ENCODE measurements at regions not wholly inside any gene's neighbourhood (a gene's known extent, or its start where the extent isn't known, plus 50 kb on each side); places are given as distances from the start of the nearest gene placed in this dataset.

DNA sequence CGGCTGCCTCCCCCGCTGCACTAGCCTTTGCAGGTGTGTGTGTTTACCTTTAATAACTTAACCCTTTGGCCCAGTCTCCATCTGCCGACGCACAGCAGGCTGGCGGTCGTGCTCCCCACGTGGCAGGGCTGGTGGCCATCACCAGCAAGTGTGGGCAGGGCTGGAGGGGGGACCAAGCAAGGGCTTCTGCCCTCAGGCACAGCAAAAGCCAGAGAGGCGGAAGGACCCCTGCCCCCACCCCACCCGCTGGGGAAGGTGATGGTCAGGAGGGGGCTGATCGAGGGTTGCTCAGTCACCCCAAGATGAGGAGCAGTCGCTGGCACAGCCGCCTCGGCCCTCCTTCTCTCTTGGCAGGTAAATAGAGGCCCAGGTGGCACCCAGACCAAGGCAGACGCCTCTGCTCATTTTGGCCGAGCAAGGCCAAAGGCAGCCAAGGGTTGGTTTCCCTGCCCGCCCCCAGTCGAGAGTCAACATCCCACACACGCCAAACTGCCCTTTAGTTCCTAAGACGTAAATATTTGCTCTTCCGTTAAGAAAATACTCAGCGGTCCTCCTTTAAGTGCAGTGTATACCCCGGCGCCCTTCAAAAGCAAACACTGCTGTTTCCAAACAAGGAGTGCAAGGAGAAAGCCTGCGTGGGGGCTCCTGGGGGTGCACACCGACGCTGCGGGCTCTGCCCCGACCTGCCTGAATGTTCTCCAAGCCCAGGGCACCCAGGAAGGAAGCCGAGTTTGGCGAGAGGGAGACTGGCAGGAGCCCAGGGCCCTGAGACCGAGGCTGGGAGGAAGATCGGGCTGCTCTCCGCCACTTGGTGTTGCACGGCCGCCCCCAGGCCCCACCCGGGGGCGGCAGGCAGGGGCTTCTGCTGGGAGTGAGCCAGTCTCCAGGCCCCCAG lies 82.7 kb downstream of the SIK1 start:
- DNase-seq (ENCODE audit: low read depth, low spot score): no peak
- H3K9me3 ChIP-seq (replicated peaks; ENCODE audit: control insufficient read depth, insufficient read depth, low read length): no peaks in the 10 kb centered on the region
- ChIA-PET CTCF (no interaction called here), POLR2A (no interaction called here)
- no peaks in the 10 kb centered on the region for H3K27me3 ChIP-seq (ENCODE audit: control insufficient read depth in 2 of 2, insufficient read depth in 2 of 2, low read length in 2 of 2)
- H3K4me2 ChIP-seq (ENCODE audit: insufficient read depth, low read length): no peak overlapping the region
- intact Hi-C loops (cut with micrococcal nuclease) (no loop called here), dilution Hi-C loops (cut with MboI; ENCODE audit: extremely low pct_ligation_motif_present, low sequenced_read_pairs) (no loop called here)
- FAIRE-seq: no peak
- H4K20me1 ChIP-seq (replicated peaks; ENCODE audit: control insufficient read depth, extremely low read depth, insufficient read depth, low read length): no peaks in the 10 kb centered on the region
- H2AFZ ChIP-seq (ENCODE audit: low read depth, low read length): no peak overlapping the region
- no peak overlapping the region for H3K4me3 ChIP-seq (replicated peaks in 1 of 3; ENCODE audit: insufficient read depth in 1 of 3, low read depth in 1 of 3, low read length in 3 of 3)
- no peaks in the 10 kb centered on the region for H3K79me2 ChIP-seq (ENCODE audit: control insufficient read depth, insufficient read depth, low read length)
- H3K27ac ChIP-seq (ENCODE audit: insufficient read depth, low read depth, low read length): no peak overlapping the region
- TF ChIP-seq POLR2A (IDR thresholded peaks at IDR 0.05; ENCODE audit: low read depth, low read length) (no peak), MYC (IDR thresholded peaks at IDR 0.05; ENCODE audit: low read depth, low read length) (no peak), EZH2 (IDR thresholded peaks at IDR 0.05; ENCODE audit: borderline replicate concordance, low read depth, low read length, severe bottlenecking) (no peak), FOS (IDR thresholded peaks at IDR 0.05; ENCODE audit: borderline replicate concordance, insufficient read depth, low read length) (no peak), JUN (IDR thresholded peaks at IDR 0.05; ENCODE audit: borderline replicate concordance, insufficient read depth, insufficient read length, low read depth) (no peak), POLR2AphosphoS5 (IDR thresholded peaks at IDR 0.05; ENCODE audit: insufficient read depth, low read depth, low read length) (no peak), GATA2 (IDR thresholded peaks at IDR 0.05; ENCODE audit: insufficient read depth, insufficient read length, low read depth, low read length) (no peak)
- TF ChIP-seq, protein P1, sequence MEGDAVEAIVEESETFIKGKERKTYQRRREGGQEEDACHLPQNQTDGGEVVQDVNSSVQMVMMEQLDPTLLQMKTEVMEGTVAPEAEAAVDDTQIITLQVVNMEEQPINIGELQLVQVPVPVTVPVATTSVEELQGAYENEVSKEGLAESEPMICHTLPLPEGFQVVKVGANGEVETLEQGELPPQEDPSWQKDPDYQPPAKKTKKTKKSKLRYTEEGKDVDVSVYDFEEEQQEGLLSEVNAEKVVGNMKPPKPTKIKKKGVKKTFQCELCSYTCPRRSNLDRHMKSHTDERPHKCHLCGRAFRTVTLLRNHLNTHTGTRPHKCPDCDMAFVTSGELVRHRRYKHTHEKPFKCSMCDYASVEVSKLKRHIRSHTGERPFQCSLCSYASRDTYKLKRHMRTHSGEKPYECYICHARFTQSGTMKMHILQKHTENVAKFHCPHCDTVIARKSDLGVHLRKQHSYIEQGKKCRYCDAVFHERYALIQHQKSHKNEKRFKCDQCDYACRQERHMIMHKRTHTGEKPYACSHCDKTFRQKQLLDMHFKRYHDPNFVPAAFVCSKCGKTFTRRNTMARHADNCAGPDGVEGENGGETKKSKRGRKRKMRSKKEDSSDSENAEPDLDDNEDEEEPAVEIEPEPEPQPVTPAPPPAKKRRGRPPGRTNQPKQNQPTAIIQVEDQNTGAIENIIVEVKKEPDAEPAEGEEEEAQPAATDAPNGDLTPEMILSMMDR (IDR thresholded peaks at IDR 0.05; ENCODE audit: extremely low read depth in 1 of 2, insufficient read depth in 1 of 2, low read depth in 1 of 2, low read length in 2 of 2): no peak
- TF ChIP-seq, protein P2, sequence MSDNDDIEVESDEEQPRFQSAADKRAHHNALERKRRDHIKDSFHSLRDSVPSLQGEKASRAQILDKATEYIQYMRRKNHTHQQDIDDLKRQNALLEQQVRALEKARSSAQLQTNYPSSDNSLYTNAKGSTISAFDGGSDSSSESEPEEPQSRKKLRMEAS (IDR thresholded peaks at IDR 0.05; ENCODE audit: insufficient read depth, insufficient read length): no peak
- no peaks in the 10 kb centered on the region for H3K9me1 ChIP-seq (replicated peaks; ENCODE audit: control insufficient read depth, extremely low read depth, insufficient read depth, low read length)
- BruUV-seq (replicated peaks): no TSS peak
- H3K36me3 ChIP-seq (ENCODE audit: control insufficient read depth in 2 of 2, extremely low read depth in 1 of 2, insufficient read depth in 2 of 2, low read length in 2 of 2): no peaks in the 10 kb centered on the region
- no peak overlapping the region for H3K9ac ChIP-seq (replicated peaks; ENCODE audit: extremely low read depth, insufficient read depth, low read length)
- peaks cover 34% of the 10 kb centered on the region for H3K4me1 ChIP-seq (ENCODE audit: control insufficient read depth, extremely low read depth, insufficient read depth, low read length)
